Mesothelial cell of epicardium (in vitro differentiated cells): ENCODE measurements at regions not wholly inside any gene's neighbourhood (a gene's known extent, or its start where the extent isn't known, plus 50 kb on each side); places are given as distances from the start of the nearest gene placed in this dataset.
A peak's percentile ranks its signal among the peaks of the same experiment; 100 is the strongest.

Source experiments
- DNase-seq, 2 experiments: peaks; one replicate each; pipeline ENCODE4 v3.0.0; 2021; ENCODE audit warnings: low spot score in 2 of 2; ENCODE audit not compliant: unreplicated experiment in 2 of 2
- H3K27ac Mint-ChIP-seq: 2 replicates; pipeline ENCODE4 v1.8.0; 2021; ENCODE audit warnings: mixed read lengths
- H3K27me3 Mint-ChIP-seq: 2 replicates; pipeline ENCODE4 v1.8.0; 2021; ENCODE audit warnings: low read depth, mixed read lengths
- H3K36me3 Mint-ChIP-seq: 2 replicates; pipeline ENCODE4 v1.8.0; 2021; ENCODE audit warnings: mixed read lengths
- H3K4me1 Mint-ChIP-seq: 2 replicates; pipeline ENCODE4 v1.8.0; 2021; ENCODE audit warnings: mixed read lengths
- H3K4me3 Mint-ChIP-seq: 2 replicates; pipeline ENCODE4 v1.8.0; 2021; ENCODE audit warnings: mild to moderate bottlenecking, moderate library complexity, mixed read lengths
- H3K9me3 Mint-ChIP-seq: 2 replicates; pipeline ENCODE4 v1.8.0; 2021; ENCODE audit warnings: mixed read lengths
- CTCF ChIP-seq: fragments of 200-600 bp; sonication (generic); IDR thresholded peaks from one replicate; pipeline ENCODE4 v1.5.0; 2021; ENCODE audit warnings: antibody characterized with exemption; ENCODE audit not compliant: unreplicated experiment

- Mint-ChIP-seq H3K27me3 (peaks cover 2% of the 10 kb centered on the region), H3K9me3 (peaks cover 25% of the 10 kb centered on the region), H3K36me3 (no peaks in the 10 kb centered on the region), H3K4me3 (no peak overlapping the region), H3K4me1 (no peaks in the 10 kb centered on the region), H3K27ac (no peak overlapping the region)
- TF ChIP-seq CTCF = no peak
- DNase-seq = no peak
These were observed 152.4 kb upstream of the RTL1 start for GRCh38 chr14:101055776-101056374.

- no peak overlapping the region for H3K4me3 Mint-ChIP-seq
- peaks cover 29% of the 10 kb centered on the region for H3K9me3 Mint-ChIP-seq
- no peak overlapping the region for H3K27ac Mint-ChIP-seq
- H3K36me3 Mint-ChIP-seq = no peaks in the 10 kb centered on the region
- TF ChIP-seq CTCF = no peak
- H3K27me3 Mint-ChIP-seq = peaks cover 4% of the 10 kb centered on the region
- no peak for DNase-seq
- H3K4me1 Mint-ChIP-seq = no peaks in the 10 kb centered on the region
These were observed 152.9 kb upstream of the RTL1 start for GRCh38 chr14:101056446-101056845.

- no peak overlapping the region for H3K27ac Mint-ChIP-seq
These were observed 153.9 kb upstream of the RTL1 start for GRCh38 chr14:101057394-101057793.

GRCh38 chr14:101058571-101058970 is 155.0 kb upstream of the RTL1 start:
- Mint-ChIP-seq H3K9me3 (peaks cover 22% of the 10 kb centered on the region), H3K4me1 (no peaks in the 10 kb centered on the region), H3K36me3 (no peaks in the 10 kb centered on the region), H3K27me3 (peaks cover 12% of the 10 kb centered on the region), H3K27ac (no peak overlapping the region), H3K4me3 (no peak overlapping the region)
- no peak for DNase-seq
- TF ChIP-seq CTCF = no peak

More at GRCh38 chr14:101057394-101057793, 153.9 kb upstream of the RTL1 start:
- H3K9me3 Mint-ChIP-seq = peaks cover 29% of the 10 kb centered on the region
- no peak for TF ChIP-seq CTCF
- peaks cover 8% of the 10 kb centered on the region for H3K27me3 Mint-ChIP-seq
- H3K36me3 Mint-ChIP-seq = no peaks in the 10 kb centered on the region
- no peaks in the 10 kb centered on the region for H3K4me1 Mint-ChIP-seq
- DNase-seq = no peak
- no peak overlapping the region for H3K4me3 Mint-ChIP-seq

GRCh38 chr14:101060171-101060601 is 156.7 kb upstream of the RTL1 start:
- peaks cover 22% of the 10 kb centered on the region for H3K9me3 Mint-ChIP-seq
- H3K4me3 Mint-ChIP-seq = no peak overlapping the region
- TF ChIP-seq CTCF = no peak
- H3K4me1 Mint-ChIP-seq = no peaks in the 10 kb centered on the region
- peaks cover 12% of the 10 kb centered on the region for H3K27me3 Mint-ChIP-seq
- peak in 1 of 2 experiments; percentile 13 for DNase-seq
- no peaks in the 10 kb centered on the region for H3K36me3 Mint-ChIP-seq
- no peak overlapping the region for H3K27ac Mint-ChIP-seq
